SK-N-SH (cell line): ENCODE measurements at regions not wholly inside any gene's neighbourhood (a gene's known extent, or its start where the extent isn't known, plus 50 kb on each side); places are given as distances from the start of the nearest gene placed in this dataset.

Experiments used
- POLR2AphosphoS5 ChIP-seq: IDR thresholded peaks from 2 replicates; pipeline ENCODE4 v1.6.1; 2012; ENCODE audit warnings: low read depth, low read length
- SIN3A ChIP-seq: IDR thresholded peaks from 2 replicates; pipeline ENCODE4 v1.6.1; 2012; ENCODE audit warnings: low read depth, mild to moderate bottlenecking, low read length, moderate library complexity, borderline replicate concordance
- SMC3 ChIP-seq: IDR thresholded peaks from 2 replicates; pipeline ENCODE4 v1.6.1; 2012; ENCODE audit warnings: low read depth, low read length, improper control_type of control experiment
- TF ChIP-seq, protein P1 (sequence below): fragments of 200-600 bp; sonication (generic); IDR thresholded peaks from 2 replicates; pipeline ENCODE4 v1.6.1; 2017; ENCODE audit warnings: antibody characterized with exemption, mild to moderate bottlenecking, moderate library complexity

DNA sequence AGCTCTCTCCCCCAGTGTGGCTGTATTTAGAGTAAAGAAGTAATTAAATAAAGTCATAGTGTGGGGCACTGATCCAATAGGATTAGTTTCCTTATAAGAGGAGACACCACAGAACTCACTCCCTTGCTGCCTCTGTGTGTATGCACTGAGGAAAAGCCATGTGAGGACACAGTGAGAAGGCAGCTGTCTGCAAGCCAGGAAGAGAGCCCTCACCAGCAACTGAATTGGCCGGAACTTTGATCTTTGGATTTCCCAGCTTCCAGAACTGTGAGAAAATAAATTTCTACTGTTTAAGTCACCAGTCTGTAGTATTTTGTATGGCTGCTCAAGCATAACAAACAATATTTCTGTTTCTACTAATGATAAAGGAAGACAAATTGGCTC is 368.7 kb upstream of the PRICKLE1 start:
- no peak for TF ChIP-seq SMC3
- TF ChIP-seq POLR2AphosphoS5 = no peak
- TF ChIP-seq, protein P1, sequence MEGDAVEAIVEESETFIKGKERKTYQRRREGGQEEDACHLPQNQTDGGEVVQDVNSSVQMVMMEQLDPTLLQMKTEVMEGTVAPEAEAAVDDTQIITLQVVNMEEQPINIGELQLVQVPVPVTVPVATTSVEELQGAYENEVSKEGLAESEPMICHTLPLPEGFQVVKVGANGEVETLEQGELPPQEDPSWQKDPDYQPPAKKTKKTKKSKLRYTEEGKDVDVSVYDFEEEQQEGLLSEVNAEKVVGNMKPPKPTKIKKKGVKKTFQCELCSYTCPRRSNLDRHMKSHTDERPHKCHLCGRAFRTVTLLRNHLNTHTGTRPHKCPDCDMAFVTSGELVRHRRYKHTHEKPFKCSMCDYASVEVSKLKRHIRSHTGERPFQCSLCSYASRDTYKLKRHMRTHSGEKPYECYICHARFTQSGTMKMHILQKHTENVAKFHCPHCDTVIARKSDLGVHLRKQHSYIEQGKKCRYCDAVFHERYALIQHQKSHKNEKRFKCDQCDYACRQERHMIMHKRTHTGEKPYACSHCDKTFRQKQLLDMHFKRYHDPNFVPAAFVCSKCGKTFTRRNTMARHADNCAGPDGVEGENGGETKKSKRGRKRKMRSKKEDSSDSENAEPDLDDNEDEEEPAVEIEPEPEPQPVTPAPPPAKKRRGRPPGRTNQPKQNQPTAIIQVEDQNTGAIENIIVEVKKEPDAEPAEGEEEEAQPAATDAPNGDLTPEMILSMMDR = no peak
- no peak for TF ChIP-seq SIN3A
